GM13976 (cell line): ENCODE measurements at regions not wholly inside any gene's neighbourhood (a gene's known extent, or its start where the extent isn't known, plus 50 kb on each side); places are given as distances from the start of the nearest gene placed in this dataset.
"Not testable (repeated sequence)": the region's sequence is repeated elsewhere in the genome, so short reads cannot be mapped to it uniquely, and the experiment has no call there.

Experiments
- DNase-seq: peaks from one replicate; pipeline ENCODE4 v3.0.0; 2012; ENCODE audit warnings: low spot score
- in situ Hi-C: fragments of 300-500 bp; cut with MboI; formaldehyde crosslinking; loops from one replicate; pipeline ENCODE4 v1.12.0; 2022; ENCODE audit warnings: low sequenced_read_pairs, mixed read lengths, inconsistent platforms; ENCODE audit not compliant: unreplicated experiment
- TF ChIP-seq, protein P1 (sequence below): IDR thresholded peaks from 2 replicates; pipeline ENCODE4 v1.5.1; 2012; ENCODE audit warnings: borderline replicate concordance, mild to moderate bottlenecking; ENCODE audit not compliant: insufficient read depth; ENCODE audit errors: extremely low read depth, missing control alignments, control extremely low read depth

DNA sequence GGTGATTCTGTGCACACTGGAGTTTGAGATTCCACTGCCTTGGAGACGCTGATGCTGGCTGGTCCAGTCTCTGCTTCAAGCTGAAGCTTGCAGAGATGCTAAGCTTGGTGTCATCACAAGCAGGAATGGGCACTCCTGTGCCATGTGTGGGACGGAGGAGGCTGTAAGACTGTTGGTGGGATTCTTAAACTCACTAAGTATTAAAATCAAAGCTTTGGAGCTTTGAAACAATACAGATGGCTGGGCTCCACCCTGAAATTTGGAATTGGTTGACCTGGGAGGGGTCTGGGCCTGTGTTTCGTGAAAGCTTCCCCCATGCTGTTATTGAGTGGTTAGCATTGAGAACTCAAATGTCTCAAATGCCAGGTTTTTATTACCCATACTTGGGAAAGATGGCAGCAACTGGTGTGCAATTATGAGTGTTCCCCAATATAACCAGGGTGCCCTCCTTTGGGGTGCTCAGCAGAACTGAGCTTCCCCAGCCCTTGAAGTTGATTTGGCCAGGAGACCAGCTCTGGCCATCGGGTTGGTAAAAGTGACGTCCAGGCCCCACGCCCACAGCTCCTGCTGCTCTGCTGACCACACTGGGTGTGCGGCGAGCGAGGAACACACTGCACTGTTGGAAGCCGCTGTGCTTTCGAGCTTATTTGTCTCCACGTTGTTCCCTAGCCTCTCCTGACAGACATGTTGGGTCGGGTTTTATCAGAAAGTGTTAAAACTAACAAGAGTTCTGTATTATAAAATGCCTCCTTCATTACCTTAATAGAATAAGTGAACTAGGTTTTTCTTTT, 377.7 kb downstream of the GLRX3 start:
- TF ChIP-seq, protein P1, sequence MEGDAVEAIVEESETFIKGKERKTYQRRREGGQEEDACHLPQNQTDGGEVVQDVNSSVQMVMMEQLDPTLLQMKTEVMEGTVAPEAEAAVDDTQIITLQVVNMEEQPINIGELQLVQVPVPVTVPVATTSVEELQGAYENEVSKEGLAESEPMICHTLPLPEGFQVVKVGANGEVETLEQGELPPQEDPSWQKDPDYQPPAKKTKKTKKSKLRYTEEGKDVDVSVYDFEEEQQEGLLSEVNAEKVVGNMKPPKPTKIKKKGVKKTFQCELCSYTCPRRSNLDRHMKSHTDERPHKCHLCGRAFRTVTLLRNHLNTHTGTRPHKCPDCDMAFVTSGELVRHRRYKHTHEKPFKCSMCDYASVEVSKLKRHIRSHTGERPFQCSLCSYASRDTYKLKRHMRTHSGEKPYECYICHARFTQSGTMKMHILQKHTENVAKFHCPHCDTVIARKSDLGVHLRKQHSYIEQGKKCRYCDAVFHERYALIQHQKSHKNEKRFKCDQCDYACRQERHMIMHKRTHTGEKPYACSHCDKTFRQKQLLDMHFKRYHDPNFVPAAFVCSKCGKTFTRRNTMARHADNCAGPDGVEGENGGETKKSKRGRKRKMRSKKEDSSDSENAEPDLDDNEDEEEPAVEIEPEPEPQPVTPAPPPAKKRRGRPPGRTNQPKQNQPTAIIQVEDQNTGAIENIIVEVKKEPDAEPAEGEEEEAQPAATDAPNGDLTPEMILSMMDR, result no peak
- in situ Hi-C loops, result no loop called here
- DNase-seq, result no peak

DNA sequence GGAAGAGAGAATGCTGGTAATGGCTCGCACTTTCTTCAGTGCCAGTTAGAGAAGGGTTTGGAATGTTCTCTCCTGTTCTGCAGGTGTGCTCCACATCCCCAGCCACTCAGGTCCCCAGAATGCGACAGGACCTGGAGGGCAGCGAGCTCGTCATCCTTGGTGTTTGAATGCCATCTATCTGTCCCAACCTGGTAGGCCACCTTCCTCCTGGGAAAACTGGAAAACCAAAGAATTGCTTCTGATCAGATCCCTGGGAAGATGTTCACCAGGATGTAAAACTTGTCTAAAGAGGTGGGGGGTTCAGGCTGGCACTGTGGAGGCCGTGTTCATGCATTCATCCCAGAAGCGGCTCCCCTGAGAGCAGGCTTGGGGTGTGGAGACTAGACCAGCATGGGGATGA, 379.5 kb downstream of the GLRX3 start:
- in situ Hi-C loops, result no loop called here
- TF ChIP-seq, protein P1, result no peak
- no peak for DNase-seq

DNA sequence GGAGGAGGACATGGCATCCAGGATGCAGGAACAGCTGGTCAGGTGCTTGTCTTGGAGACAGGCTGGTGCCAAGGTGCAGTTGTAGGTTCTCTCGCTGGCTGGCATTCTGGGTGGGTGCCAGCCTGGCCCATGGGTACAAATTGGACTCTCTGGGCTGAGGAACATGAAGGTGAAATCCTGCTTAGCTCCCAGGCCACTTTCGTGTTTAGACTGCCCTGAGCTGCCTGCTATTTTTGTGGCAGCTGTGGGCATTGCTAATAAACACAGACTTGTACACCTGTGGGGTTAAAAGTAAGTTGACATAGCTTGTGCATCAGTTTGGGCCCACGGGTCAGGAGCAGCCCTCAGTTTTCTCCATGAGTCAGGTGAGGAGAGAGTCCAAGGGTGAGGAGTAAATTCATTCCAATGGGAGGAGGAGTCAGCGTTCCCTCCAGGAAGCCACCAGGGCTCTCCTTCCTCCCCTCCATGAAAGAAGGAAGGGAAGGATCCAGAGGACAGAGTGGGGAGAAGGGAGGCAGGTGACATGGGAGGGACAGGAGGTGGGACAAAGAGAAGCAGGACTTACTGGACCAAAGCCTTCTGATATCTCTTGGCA, 380.0 kb downstream of the GLRX3 start:
- in situ Hi-C loops, result no loop called here
- DNase-seq, result no peak
- TF ChIP-seq, protein P1, result no peak

DNA sequence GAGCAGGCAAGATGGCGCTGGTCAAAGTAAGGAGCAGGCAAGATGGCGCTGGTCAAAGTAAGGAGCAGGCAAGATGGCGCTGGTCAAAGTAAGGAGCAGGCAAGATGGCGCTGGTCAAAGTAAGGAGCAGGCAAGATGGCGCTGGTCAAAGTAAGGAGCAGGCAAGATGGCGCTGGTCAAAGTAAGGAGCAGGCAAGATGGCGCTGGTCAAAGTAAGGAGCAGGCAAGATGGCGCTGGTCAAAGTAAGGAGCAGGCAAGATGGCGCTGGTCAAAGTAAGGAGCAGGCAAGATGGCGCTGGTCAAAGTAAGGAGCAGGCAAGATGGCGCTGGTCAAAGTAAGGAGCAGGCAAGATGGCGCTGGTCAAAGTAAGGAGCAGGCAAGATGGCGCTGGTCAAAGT, 382.7 kb downstream of the GLRX3 start:
- in situ Hi-C loops, DNase-seq: not testable (repeated sequence)

DNA sequence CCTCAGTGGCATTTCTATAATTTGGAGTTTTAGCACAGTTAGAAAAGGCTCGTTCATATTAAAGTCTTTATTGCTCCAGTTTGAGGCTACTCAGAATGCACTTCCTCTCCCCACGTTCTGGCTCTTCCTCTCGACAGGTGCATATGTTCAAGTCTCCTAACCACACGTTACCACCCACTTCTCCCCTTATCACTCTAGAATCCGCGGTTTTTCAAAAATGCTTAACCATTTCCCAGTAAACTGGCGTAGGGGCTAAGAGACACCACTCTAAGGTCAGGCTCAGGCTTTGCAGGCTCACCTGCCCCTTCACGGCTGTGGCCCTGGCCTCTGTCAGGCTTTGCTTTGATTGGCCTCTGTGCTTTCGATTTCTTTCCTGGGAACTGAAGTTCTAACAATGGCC, 383.6 kb downstream of the GLRX3 start:
- in situ Hi-C loops, result no loop called here
- TF ChIP-seq, protein P1, result no peak
- no peak for DNase-seq

DNA sequence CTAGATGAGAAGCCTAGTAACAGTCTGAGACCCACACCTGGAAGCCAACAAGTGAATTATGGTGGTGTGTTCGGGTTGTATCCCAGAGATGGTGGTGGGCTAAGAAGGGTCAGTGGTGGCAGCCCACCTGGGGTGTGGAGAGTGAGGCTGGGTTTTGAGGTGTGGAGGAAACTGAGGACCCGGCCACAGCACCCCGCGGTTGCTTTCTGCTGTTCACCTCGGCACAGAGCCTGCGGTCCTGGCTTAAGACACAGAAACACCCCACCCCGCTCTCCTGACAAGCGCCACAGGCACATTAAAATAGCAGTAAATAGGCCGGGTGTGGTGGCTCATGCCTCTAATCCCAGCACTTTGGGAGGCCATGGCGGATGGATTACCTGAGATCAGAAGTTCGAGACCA, 395.1 kb downstream of the GLRX3 start:
- DNase-seq, result no peak
- in situ Hi-C loops, result no loop called here
- TF ChIP-seq, protein P1, result no peak

DNA sequence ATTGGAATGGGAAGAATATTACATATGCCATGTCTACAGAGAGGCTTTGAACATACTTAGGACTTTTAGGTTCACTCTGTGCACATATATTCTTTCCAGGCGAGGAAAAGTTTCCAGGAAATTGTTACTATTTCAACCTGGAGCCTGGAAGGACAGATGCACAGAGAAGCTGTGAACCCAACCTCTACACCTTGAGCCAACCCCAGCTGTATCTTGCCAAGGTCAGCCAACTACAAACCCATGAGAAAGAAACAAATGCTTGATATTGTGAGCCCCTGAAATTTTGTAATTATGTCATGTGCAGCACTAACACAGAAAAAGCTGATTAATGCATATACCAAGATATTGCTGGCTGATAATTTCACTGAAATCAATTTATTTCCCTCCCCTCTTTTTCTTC, 404.9 kb downstream of the GLRX3 start:
- TF ChIP-seq, protein P1, result no peak
- in situ Hi-C loops, result no loop called here
- no peak for DNase-seq
